Heart left ventricle (tissue), 16 donors: ENCODE measurements at regions not wholly inside any gene's neighbourhood (a gene's known extent, or its start where the extent isn't known, plus 50 kb on each side); places are given as distances from the start of the nearest gene placed in this dataset.

Experiments
- ATAC-seq, 4 donors: fragments of 200-7000 bp; cut with Tn5 transposase; one replicate each; pipeline ENCODE4 v1.9.1; 2020 to 2022; ENCODE audit warnings: moderate library complexity in 4 of 4, mild to moderate bottlenecking in 3 of 4, moderate number of reproducible peaks in 1 of 4
- DNase-seq, 5 donors: peaks; one replicate each; pipeline ENCODE4 v3.0.0-alpha.2; 2020
- H3K27ac ChIP-seq, 12 donors: fragments of 200-600 bp; sonication (generic) in 4 of 12; one replicate each; pipeline versions ENCODE4 v1.5.0 to v1.8.0; 2016 to 2022; ENCODE audit warnings: mild to moderate bottlenecking in 2 of 12
- H3K27me3 ChIP-seq, 9 donors: fragments of 200-600 bp; sonication (generic) in 2 of 9; one replicate each; pipeline versions ENCODE4 v1.5.1 to v1.8.0; 2016 to 2022; ENCODE audit warnings: mild to moderate bottlenecking in 3 of 9
- H3K36me3 ChIP-seq, 9 donors: fragments of 200-600 bp; sonication (generic) in 2 of 9; one replicate each; pipeline versions ENCODE4 v1.5.0 to v1.8.0; 2018 to 2022; ENCODE audit warnings: mild to moderate bottlenecking in 2 of 9
- H3K4me1 ChIP-seq, 12 donors: fragments of 200-600 bp; sonication (generic) in 4 of 12; one replicate each; pipeline versions ENCODE4 v1.5.0 to v1.8.0; 2016 to 2022; ENCODE audit warnings: mild to moderate bottlenecking in 3 of 12
- H3K4me3 ChIP-seq, 12 donors: fragments of 200-600 bp; sonication (generic) in 4 of 12; one replicate each; pipeline versions ENCODE4 v1.5.0 to v1.8.0; 2017 to 2022; ENCODE audit warnings: mild to moderate bottlenecking in 9 of 12, moderate library complexity in 4 of 12
- H3K9me3 ChIP-seq, 12 donors: fragments of 200-600 bp; sonication (generic) in 4 of 12; one replicate each; pipeline versions ENCODE4 v1.5.0 to v1.8.0; 2016 to 2022; ENCODE audit warnings: mild to moderate bottlenecking in 1 of 12
- CTCF ChIP-seq, 12 donors: fragments of 200-600 bp; sonication (generic) in 4 of 12; IDR thresholded peaks; one replicate each; pipeline versions ENCODE4 v1.5.0 to v1.8.0; 2018 to 2022; ENCODE audit warnings: antibody characterized with exemption in 12 of 12, mild to moderate bottlenecking in 5 of 12
- POLR2A ChIP-seq, 2 donors: fragments of 450-650 bp; IDR thresholded peaks; one replicate each; pipeline ENCODE4 v1.6.1; 2017; ENCODE audit warnings: antibody characterized with exemption in 2 of 2, mild to moderate bottlenecking in 2 of 2, moderate library complexity in 2 of 2
- WGBS, 4 donors: extraction: QIAGEN DNeasy Blood & Tissue Kit in 2 of 4; methylation state at CpG; one replicate each; pipeline versions ENCODE4 v1.1.5 to v1.1.7; 2013 to 2018; 5-methylcytosine and 5-hydroxymethylcytosine counted together
- intact Hi-C, 10 donors: fragments of 100-400 bp; cut with DNase I; formaldehyde crosslinking; loops; one replicate each; pipeline versions ENCODE4 v1.11.1 to v1.14.2; 2022
- donor health status: ischemic (EF 13 %, LVEDD 7.1; RV severe dilation, severe dysfunction).
- donor health status: healthy with polysubstance abuse.
- donor health status: DM: no; HTN: yes; CAD: no.
- donor health status: DM: no; HTN: no; CAD: no.
- donor health status: ischemic (EF 25% LVEDD 6.9; RV normal size, moderate dysfunction).
- donor health status: ischemic (EF 25% LVEDD 5.7; RV mildly dilated, moderate dysfunction).
- donor health status: healthy.
- donor health status: DM: yes; HTN: yes; CAD: no.
- donor health status: ischemic (EF 35%, LVEDD 5.7; RV mildly dilated, moderate dysfunction).
- donor health status: nonischemic (EF 11% LVEDD 7.7; RV severe dilation, severe dysfunction).
- donor health status: DM: yes; HTN: yes; CAD: no.
- donor health status: PGD.
- donor health status: ischemic (EF 29% LVEDD 5.4; RV normal size, mild dysfunction).
- donor health status: nonischemic (EF 23%, LVEDD 6.1; RV moderate dilation, normal function).

GRCh38 chr9:82729991-82730589 lies 332.9 kb downstream of the RASEF start:
- TF ChIP-seq CTCF (IDR thresholded peaks at IDR 0.05) (no peak), POLR2A (IDR thresholded peaks at IDR 0.05) (no peak)
- 48 to 57% (median 55%) methylated on average over 1 of the region's 1 CpG for WGBS, 4 donors

GRCh38 chr9:82732928-82733327 lies 330.0 kb downstream of the RASEF start:
- TF ChIP-seq POLR2A (IDR thresholded peaks at IDR 0.05), result no peak
- no peak for TF ChIP-seq CTCF (IDR thresholded peaks at IDR 0.05)
- Histone ChIP-seq H3K4me3 (no peak overlapping the region), H3K27me3 (no peaks in the 10 kb centered on the region), H3K9me3 (no peaks in the 10 kb centered on the region), H3K36me3 (no peaks in the 10 kb centered on the region), H3K4me1 (no peaks in the 10 kb centered on the region), H3K27ac (no peak overlapping the region)
- WGBS, 4 donors, result 33 to 47% (median 41%) methylated on average over 3 of the region's 3 CpGs
- intact Hi-C loops, result no loop called here
- no peak for ATAC-seq
- DNase-seq, result no peak

More at GRCh38 chr9:82729991-82730589, 332.9 kb downstream of the RASEF start:
- no peaks in the 10 kb centered on the region for H3K9me3 ChIP-seq
- H3K27ac ChIP-seq, result no peak overlapping the region
- H3K27me3 ChIP-seq, result no peaks in the 10 kb centered on the region
- intact Hi-C loops, result no loop called here
- H3K4me1 ChIP-seq, result no peaks in the 10 kb centered on the region
- H3K4me3 ChIP-seq, result no peak overlapping the region
- ATAC-seq, result no peak
- no peaks in the 10 kb centered on the region for H3K36me3 ChIP-seq
- no peak for DNase-seq

- DNase-seq (no peak), ATAC-seq (no peak)
- Histone ChIP-seq H3K27ac (no peak overlapping the region), H3K4me3 (no peak overlapping the region), H3K4me1 (no peaks in the 10 kb centered on the region), H3K27me3 (no peaks in the 10 kb centered on the region), H3K9me3 (no peaks in the 10 kb centered on the region), H3K36me3 (no peaks in the 10 kb centered on the region)
- 78 to 91% (median 82%) methylated on average over 4 of the region's 4 CpGs for WGBS, 4 donors
- intact Hi-C loops, result no loop called here
- TF ChIP-seq CTCF (IDR thresholded peaks at IDR 0.05) (no peak), POLR2A (IDR thresholded peaks at IDR 0.05) (no peak)
Observed at GRCh38 chr9:82736126-82736525, 326.8 kb downstream of the RASEF start.

- TF ChIP-seq CTCF (IDR thresholded peaks at IDR 0.05) (no peak), POLR2A (IDR thresholded peaks at IDR 0.05) (no peak)
- intact Hi-C loops, result no loop called here
Observed at GRCh38 chr9:82736701-82737100, 326.2 kb downstream of the RASEF start.

More at GRCh38 chr9:82736701-82737100, 326.2 kb downstream of the RASEF start:
- no peak for ATAC-seq
- Histone ChIP-seq H3K9me3 (no peaks in the 10 kb centered on the region), H3K4me1 (no peaks in the 10 kb centered on the region), H3K27me3 (no peaks in the 10 kb centered on the region), H3K4me3 (no peak overlapping the region), H3K36me3 (no peaks in the 10 kb centered on the region), H3K27ac (no peak overlapping the region)
- DNase-seq, result no peak
- 75 to 85% (median 80%) methylated on average over 2 of the region's 2 CpGs for WGBS, 4 donors
